ENCODE measurements at regions not wholly inside any gene's neighbourhood (a gene's known extent, or its start where the extent isn't known, plus 50 kb on each side); places are given as distances from the start of the nearest gene placed in this dataset.

DNA sequence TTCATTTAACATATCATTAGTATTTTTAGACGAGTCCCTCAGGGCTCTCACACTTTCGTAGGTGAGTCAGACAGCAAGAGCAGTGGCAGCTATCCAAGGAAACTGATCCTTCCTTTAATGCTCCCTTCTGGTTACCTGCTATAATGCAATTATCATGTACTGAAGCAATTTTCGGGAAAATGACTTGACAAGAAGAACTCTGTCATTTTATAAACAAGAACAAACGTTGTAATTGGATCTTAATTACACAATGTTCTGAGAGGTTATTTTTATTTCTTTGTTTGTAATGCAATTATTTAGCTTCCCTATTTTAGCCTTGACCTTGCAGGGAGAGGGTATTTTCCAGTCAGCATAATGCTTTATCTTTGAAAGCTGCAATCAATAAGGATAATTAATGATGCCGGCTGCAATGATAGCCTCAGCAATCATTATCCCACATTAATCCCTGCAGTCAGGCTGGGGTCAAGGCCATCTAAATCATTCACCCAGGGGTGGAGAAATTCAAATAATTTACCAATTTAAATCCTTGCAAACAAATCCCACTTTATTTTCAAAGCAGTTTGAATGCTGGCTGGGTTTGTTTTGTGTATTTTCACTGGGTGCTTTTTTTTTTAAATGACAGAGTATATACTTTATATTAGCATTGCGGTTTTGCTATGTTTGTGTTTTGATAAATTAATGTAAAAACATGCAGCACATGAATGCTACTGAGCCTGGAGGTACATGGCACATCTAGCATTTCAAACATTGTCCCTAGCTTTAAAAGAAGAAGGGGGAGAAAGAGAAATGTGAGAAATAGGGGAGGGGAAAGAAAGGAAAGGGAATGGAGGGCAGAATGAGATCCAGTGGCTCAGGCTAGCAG lies 249.9 kb downstream of the SHOX2 start (continued):
- TF ChIP-seq CHD7 (IDR thresholded peaks at IDR 0.05; ENCODE audit: insufficient replicate concordance, low read length) (no peak), ZNF274 (IDR thresholded peaks at IDR 0.05; ENCODE audit: borderline replicate concordance, extremely low read depth, low read length) (no peak), BCL11A (IDR thresholded peaks at IDR 0.05; ENCODE audit: low read depth in 2 of 2, low read length in 2 of 2) (no peak), CBX5 (IDR thresholded peaks at IDR 0.05; ENCODE audit: low read depth, low read length) (no peak), CEBPB (IDR thresholded peaks at IDR 0.05; ENCODE audit: low read depth, low read length) (no peak), JUND (IDR thresholded peaks at IDR 0.05; ENCODE audit: low read length) (no peak), TBP (IDR thresholded peaks at IDR 0.05; ENCODE audit: low read depth, low read length) (no peak), JUN (IDR thresholded peaks at IDR 0.05; ENCODE audit: low read depth, low read length) (no peak), CHD1 (IDR thresholded peaks at IDR 0.05; ENCODE audit: low read depth, low read length) (no peak), BRCA1 (IDR thresholded peaks at IDR 0.05; ENCODE audit: low read depth, low read length) (no peak), TCF12 (IDR thresholded peaks at IDR 0.05; ENCODE audit: low read depth, low read length) (no peak), CBX8 (IDR thresholded peaks at IDR 0.05; ENCODE audit: borderline replicate concordance, low read depth, low read length) (no peak)
